ENCODE measurements at regions not wholly inside any gene's neighbourhood (a gene's known extent, or its start where the extent isn't known, plus 50 kb on each side); places are given as distances from the start of the nearest gene placed in this dataset.
"Not testable (repeated sequence)": the region's sequence is repeated elsewhere in the genome, so short reads cannot be mapped to it uniquely, and the experiment has no call there.

DNA sequence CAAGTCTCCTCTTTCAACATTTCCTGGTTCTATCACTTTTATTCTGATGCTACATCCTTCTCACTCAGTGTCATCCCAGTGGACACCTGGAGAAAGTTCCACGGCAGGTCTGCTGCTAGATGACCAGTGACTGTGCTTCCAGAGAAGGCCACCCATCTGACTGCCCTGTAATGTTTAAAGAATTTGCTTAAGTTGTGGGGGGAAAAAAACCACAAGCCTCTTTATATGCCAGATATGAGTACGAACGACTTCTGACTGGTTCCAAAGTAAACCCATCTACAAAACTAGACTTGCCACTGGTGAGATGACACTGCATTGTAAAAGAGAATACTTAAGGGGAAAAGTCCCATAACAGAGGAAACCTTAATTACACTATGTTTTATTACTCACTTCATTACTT, 69.6 kb upstream of the VWC2 start:
- DNase-seq: no peak

GRCh38 chr7:49706106-49706505, 67.3 kb upstream of the VWC2 start:
- no peak for DNase-seq

GRCh38 chr7:49707891-49708290, 65.5 kb upstream of the VWC2 start:
- DNase-seq: no peak

DNA sequence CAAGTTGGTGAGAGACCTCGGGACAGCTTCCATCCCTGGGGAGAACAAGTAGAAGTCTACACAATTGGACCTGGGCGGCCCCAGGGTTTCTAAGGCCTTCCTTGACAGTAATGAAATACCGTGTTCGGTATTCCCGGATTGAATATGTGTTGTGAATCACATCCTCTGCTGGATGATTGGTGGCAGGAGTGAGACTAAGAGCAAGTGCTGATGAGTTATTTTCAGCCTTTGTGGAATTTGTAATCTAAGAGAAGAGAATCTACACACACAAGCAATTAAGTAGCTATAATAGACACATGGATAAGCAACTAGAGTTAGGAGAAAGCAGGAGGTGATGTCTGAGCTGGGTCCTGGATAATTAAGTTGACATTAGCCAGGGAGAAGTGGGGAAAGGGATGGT, 64.8 kb upstream of the VWC2 start:
- DNase-seq: no peak

DNA sequence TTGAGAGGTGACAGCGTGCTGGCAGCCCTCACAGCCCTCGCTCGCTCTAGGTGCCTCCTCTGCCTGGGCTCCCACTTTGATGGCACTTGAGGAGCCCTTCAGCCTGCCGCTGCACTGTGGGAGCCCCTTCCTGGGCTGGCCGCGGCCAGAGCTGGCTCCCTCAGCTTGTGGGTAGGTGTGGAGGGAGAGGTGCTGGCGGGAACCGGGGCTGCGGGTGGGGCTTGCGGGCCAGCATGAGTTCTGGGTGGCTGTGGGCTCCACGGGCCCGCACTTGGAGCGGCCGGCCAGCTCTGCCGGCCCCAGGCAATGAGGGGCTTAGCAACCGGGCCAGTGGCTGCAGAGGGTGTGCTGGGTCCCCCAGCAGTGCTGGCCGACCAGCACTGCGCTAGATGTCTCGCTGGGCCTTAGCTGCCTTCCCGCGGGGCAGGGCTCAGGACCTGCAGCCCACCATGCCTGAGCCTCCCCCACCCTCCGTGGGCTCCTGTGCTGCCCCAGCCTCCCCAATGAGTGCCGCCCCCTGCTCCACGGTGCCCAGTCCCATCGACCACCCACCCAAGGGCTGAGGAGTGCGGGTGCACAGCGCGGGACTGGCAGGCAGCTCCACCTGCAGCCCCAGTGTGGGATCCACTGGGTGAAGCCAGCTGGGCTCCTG, 62.2 kb upstream of the VWC2 start:
- DNase-seq: not testable (repeated sequence)

GRCh38 chr7:49714182-49714581, 59.3 kb upstream of the VWC2 start:
- DNase-seq: no peak

- no peak for DNase-seq
Measured at GRCh38 chr7:49715486-49715885, 58.0 kb upstream of the VWC2 start.

DNA sequence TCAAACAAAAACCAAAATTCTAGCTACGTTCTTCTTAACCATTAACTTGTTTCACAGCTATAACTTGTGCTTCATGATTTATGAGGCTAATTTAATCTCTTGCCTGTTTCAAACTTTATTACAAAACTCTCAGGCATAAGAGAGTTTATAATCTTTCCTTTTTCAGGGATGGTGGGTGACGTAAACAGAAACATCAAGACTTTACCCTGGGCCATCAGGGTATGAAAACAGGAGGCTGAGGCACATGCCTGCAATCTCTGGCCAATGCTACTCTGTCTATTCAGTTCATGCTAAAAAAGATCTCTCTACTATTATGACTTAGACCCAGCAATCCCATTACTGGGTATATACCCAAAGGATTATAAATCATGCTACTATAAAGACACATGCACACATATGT, 55.9 kb upstream of the VWC2 start:
- DNase-seq: no peak

DNA sequence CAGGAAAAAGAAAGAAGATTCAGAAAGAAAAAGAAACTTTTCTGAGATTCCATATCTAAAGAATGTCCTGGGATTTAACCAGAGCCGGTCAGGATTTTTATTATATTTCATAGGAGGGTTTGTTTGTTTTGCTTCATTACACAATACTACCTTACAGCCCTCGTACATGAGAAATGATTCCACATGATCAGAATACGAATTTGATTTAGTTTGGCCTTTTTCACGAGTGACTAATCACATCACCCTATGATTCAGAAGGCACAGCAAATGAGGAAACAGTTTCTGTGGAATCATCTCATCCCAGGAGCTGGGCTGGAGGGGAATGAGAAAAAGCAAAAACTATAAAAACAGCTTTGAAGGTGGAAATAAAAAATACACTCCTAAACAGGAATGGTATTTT, 54.7 kb upstream of the VWC2 start:
- no peak for DNase-seq

DNA sequence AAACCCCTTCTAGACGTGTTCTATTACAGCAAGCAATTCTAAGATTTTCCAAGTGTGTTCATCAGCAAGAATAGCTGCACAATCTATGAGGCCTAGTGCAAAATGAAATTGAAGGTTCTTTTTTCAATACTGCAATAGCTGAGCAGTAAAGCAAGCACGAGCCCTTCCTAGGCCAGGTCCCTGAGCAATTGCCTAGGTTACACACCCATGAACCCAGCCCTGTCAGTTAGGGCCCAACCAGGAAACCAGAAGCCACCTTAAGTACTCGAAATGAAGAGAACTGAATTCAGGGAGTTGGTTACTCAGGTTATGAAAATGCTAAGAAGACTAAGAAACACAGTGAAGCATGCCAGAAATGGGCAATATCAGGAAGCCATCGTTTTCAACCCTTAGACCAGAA, 52.0 kb upstream of the VWC2 start:
- DNase-seq: no peak

Data from OCI-M1 (cell line).